ENCODE measurements at regions not wholly inside any gene's neighbourhood (a gene's known extent, or its start where the extent isn't known, plus 50 kb on each side); places are given as distances from the start of the nearest gene placed in this dataset.
"Not testable (repeated sequence)": the region's sequence is repeated elsewhere in the genome, so short reads cannot be mapped to it uniquely, and the experiment has no call there.

DNA sequence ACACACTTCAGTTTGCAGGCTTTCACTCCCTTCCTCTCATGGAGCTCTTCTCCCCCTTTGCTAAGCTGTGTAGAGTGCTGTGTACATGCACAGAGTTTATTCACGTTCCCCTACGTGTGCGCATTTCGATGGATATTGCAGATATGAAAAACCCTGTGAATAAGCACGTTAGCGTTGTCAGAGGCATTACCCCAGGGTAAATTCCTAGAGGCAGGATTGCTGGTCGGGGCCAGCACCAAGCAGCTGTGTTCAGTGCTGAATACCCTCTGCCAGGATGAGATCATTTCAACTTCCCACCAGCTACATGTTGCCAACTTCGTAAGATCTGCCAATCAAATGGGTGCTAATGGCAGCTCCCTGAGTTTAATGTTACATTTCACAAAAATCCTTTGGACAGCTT, 172.3 kb upstream of the PPP1R26 start:
- no peak for DNase-seq (ENCODE audit: low read depth)
- in situ Hi-C loops (cut with HindIII; ENCODE audit: low pct_unique_long_range_greater_than_20kb, low sequenced_read_pairs): no loop called here

DNA sequence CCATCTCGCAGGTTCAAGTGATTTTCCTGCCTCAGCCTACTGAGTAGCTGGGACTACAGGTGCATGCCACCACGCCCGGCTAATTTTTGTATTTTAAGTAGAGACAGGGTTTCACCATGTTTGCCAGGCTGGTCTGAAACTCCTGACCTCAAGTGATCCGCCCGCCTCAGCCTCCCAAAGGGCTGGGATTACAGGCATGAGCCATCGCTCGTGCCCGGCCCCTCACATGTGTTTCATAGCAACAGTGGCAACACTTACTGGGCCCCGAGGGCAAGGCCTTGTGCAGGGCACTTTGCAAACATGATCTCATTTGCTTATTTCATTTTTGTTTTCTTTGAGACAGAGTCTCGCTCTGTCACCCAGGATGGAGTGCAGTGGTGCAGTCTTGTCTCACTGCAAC, 171.7 kb upstream of the PPP1R26 start:
- in situ Hi-C loops (cut with HindIII; ENCODE audit: low pct_unique_long_range_greater_than_20kb, low sequenced_read_pairs); DNase-seq (ENCODE audit: low read depth): not testable (repeated sequence)

DNA sequence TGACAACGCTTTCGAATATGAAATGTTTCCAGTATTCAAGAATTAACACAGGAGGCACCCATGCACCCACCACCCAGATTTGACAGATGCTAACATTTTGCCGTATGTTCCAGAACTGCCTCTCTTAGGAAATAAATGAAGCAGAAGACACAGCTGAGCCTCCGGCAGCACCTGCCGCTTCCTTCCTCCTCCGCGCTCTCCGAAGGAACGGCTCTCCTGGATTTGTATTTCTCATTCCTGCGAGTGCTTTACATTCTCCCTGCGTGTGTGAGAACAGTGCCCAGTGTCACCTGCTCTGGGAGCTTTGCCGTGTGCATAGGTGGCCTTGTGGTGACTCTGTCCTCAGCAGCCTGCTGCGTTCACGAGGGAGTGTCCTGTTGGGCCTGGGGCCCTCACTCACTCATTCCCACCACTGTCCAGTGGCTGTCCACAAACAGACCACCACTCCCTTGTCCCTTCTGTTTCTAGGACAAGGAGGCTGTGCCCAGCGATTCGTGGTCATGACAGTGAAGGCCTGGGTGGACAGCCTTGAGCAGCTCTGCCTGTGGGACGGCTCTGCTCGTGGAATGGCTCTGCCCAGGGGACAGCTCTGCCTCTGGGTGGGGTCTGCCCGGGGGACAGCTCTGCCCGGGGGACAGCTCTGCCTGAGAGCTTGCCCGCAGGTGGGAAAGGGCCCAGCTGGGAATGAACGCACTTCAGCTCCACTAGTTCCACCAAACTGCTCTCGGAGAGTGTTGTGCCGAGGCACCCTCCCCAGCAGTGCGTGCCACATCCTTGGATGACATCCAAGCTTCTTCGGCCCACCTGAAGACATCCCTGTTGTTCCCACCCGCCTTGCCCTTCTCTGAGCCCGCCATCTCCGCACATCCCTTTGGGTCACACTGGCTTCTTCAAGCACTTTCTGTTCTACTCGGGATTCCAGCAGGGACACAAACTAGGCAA, 170.5 kb upstream of the PPP1R26 start:
- no peak for DNase-seq (ENCODE audit: low read depth)
- in situ Hi-C loops (cut with HindIII; ENCODE audit: low pct_unique_long_range_greater_than_20kb, low sequenced_read_pairs): no loop called here

DNA sequence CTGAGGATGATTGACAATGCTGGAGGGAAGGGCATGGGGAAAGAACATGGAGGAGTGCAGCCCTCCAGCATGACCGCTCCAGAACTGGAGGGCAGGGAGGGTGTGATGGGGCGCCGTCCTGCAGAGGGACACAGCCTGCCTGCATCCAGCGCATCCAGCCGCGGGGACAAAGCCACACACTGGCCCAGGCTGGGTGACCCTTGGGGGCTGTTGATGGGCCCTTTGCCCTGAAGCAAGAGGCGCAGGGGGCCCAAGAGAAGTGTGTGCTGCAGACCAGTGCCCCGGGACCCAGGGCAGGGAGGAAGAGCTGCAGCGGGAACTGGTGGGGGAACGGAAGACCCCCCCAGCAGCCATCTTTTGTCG, 169.8 kb upstream of the PPP1R26 start:
- no peak for DNase-seq (ENCODE audit: low read depth)
- in situ Hi-C loops (cut with HindIII; ENCODE audit: low pct_unique_long_range_greater_than_20kb, low sequenced_read_pairs): no loop called here

DNA sequence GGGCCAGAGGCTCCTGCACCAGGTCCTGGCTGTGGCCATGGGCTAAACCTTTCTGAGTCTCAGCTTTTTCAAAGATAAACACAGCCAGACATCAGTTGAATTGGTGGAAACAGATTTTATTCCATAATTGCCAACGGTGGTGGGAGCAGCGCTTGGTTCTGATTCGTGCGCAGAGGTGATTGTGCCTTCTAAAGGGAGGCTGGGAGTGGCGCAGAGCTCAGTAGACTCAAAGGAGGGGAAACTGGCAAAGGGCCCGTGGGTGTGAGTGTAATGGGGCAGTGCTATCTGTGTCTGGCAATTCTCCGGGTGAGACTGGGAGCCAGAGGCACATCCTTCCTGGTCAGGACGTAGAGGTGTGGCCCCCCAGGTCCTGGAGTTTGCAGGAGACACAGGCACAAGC, 169.4 kb upstream of the PPP1R26 start:
- DNase-seq (ENCODE audit: low read depth): no peak
- in situ Hi-C loops (cut with HindIII; ENCODE audit: low pct_unique_long_range_greater_than_20kb, low sequenced_read_pairs): no loop called here

DNA sequence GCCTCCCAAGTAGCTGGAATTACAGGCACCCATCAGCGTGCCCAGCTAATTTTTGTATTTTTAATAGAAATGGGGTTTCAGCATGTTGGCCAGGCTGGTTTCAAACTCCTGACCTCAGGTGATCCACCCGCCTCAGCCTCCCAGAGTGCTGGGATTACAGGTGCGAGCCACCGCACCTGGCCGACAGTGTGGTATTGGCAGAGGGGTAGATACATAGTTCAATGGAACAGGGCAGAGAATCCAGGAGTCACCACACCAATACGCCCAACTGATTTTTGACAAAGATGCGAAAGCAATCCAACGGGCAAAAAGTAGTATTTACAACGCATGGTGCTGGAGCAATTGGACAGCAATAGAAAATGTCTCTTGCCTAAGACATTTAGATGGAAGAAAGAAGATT, 164.0 kb upstream of the PPP1R26 start:
- in situ Hi-C loops (cut with HindIII; ENCODE audit: low pct_unique_long_range_greater_than_20kb, low sequenced_read_pairs): no loop called here

DNA sequence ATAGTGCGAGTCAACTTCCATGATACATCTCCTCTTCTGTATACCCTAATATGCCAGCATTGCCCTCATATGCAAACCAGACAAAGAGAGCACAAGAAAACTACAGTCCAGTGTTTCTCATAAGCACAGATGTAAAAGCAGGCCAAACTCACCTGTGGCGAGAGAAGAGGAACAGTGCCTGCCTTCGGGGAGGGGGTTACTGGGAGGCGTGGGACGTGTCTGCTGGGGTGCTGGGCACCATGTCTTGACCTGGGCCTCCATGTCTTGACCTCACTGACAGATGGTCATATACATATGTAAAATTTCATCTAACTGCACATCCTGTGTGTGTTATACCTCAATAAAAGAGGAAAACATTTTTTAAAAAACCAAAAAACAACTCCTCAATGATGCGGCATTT, 159.3 kb upstream of the PPP1R26 start:
- in situ Hi-C loops (cut with HindIII; ENCODE audit: low pct_unique_long_range_greater_than_20kb, low sequenced_read_pairs): no loop called here
- no peak for DNase-seq (ENCODE audit: low read depth)

More for the DNA sequence above, 164.0 kb upstream of the PPP1R26 start:
- no peak for DNase-seq (ENCODE audit: low read depth)

DNA sequence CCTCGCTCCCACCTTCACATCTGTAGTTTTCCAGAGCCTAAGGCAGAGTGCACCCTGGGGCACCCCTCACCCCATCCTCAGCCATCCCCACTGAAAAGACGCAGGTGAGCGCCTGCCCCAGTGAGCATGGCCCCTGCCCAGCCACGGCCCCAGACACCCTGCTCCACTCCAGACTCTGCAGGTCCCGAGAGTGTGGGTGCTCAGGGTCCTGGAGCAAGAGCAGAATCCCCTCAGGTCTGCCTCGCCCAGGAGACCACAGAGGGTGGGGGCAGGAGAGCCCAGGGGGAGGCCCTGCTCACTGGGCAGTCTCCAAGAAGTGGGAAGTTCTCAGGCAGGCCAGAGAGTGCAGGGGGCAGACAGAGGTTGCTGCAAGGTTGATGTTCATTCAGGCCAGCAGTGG, 158.6 kb upstream of the PPP1R26 start:
- DNase-seq (ENCODE audit: low read depth): no peak
- in situ Hi-C loops (cut with HindIII; ENCODE audit: low pct_unique_long_range_greater_than_20kb, low sequenced_read_pairs): no loop called here

DNA sequence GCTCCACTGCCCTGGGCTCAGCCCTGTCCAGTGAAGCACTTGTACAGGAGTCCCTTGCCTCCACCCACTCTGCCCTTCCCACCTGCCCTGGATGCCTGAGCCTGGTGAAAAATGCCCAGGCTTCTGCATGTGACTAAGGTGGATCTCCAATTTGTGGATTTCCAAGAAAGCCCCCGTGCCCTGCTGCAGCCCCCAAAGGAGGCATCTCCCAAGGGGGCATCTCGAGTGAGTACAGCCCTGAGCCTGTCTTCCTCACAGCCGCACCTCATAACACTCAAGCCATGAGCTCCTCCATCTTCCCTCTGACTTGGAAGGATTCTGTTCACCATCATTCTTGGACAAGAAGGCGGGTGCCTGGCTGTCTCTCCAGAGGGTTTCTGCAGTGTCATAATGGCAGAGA, 158.0 kb upstream of the PPP1R26 start:
- in situ Hi-C loops (cut with HindIII; ENCODE audit: low pct_unique_long_range_greater_than_20kb, low sequenced_read_pairs): no loop called here
- no peak for DNase-seq (ENCODE audit: low read depth)

DNA sequence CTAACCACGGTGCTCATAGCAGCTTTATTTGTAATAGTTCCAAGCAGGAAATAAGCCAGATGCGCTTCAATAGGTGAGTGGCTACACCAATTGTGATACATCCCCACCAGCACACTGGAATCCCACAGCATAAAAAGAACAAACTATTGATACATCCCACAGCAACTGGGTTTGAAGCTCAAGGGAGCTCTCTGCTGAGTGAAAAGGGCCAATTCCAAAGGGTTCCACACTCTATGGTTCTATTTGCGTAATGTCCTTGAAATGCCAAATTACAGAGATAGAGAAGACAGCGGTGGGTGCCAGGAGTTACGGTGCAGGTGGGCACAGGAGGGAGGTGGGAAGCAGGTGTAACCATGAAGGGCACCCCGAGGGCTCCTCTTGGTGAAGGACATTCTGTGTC, 155.3 kb upstream of the PPP1R26 start:
- in situ Hi-C loops (cut with HindIII; ENCODE audit: low pct_unique_long_range_greater_than_20kb, low sequenced_read_pairs): no loop called here
- no peak for DNase-seq (ENCODE audit: low read depth)

DNA sequence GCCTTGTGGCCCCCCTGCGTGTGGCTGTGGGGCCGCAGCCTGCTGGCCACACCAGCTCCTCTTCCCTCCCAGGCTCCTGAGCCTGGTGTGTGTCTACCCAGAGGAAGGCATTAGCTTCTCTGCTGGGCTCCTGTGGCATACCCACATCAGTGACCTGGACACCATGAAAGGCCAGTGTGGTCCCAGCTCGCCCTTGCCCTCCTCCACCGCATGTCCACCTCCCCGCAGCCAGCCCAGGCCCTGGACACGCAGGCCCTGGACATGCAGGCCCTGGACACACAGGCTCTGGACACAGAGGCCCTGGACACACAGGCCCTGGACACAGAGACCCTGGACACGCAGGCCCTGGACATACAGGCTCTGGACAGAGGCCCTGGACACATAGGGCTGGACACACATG, 153.4 kb upstream of the PPP1R26 start:
- in situ Hi-C loops (cut with HindIII; ENCODE audit: low pct_unique_long_range_greater_than_20kb, low sequenced_read_pairs): no loop called here

DNA sequence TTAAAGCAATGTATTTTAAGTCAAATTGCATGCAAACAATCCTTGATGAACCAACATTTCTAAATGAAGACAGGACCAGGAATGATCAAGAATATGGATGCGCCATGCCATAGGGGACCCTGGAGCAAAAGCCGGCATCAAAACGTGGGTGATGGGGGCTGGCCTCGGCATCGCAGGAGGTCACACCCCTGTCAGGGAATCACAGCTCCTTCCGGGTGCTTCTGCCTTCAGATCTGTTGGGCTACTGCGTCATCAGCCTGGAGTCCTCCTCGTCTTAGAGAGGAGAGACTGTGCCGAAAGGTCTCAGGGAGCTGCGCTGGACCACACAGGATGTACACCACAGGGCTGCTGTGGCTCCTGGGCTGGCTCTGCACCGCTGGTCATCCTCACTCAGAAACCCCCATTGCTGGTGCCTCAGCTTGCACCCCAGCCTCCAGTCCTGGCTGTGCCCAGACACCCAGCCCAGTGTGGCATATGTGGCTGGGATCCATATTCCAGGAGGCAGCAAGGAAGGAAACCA, 152.9 kb upstream of the PPP1R26 start:
- in situ Hi-C loops (cut with HindIII; ENCODE audit: low pct_unique_long_range_greater_than_20kb, low sequenced_read_pairs): no loop called here

More for the DNA sequence above, 153.4 kb upstream of the PPP1R26 start:
- DNase-seq (ENCODE audit: low read depth): no peak

DNA sequence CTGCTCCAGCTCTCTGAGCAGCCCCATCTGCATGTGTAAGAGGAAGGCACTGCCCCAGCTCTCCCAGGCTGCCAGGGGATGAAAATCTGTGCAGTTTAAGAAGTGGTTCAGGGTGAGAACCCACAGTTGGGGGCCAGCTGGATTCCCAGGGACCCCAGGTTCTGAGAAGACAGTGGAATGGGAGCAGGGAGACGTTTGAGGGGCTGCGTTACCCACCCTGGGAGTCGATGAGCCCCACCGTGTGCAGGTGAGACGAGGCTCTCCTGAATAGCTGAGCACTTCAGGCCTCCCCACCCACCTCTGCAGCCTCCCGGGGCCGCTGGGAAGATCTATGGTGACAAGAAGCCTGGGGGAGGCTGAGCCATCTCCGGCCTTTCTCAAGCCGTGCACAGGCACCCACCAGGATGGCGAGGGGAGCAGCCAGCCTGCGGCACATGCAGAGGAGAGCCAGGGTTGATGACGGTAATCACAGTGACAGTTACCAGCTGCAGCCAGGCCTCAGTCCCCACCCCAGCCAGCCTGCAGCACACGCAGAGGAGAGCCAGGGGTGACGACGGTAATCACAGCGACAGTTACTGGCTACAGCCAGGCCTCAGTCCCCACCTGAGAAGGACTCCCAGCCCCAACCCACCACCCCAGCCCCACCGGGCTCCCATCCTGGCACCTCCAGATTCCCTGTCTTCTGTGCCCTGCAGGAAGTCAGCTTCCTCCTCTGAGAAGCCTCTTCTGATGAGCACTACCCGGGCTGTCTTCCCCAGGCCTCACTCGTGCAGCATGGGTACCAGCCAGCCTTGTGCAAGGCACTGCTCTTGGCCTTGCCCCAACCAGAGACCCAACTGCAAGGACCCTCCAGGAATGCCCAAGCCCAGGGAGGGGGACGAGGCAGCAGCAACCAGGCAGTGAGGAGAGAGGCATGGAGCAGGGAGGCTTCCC, 150.8 kb upstream of the PPP1R26 start:
- in situ Hi-C loops (cut with HindIII; ENCODE audit: low pct_unique_long_range_greater_than_20kb, low sequenced_read_pairs): no loop called here
- no peak for DNase-seq (ENCODE audit: low read depth)

More for the DNA sequence above, 152.9 kb upstream of the PPP1R26 start:
- DNase-seq (ENCODE audit: low read depth): no peak

DNA sequence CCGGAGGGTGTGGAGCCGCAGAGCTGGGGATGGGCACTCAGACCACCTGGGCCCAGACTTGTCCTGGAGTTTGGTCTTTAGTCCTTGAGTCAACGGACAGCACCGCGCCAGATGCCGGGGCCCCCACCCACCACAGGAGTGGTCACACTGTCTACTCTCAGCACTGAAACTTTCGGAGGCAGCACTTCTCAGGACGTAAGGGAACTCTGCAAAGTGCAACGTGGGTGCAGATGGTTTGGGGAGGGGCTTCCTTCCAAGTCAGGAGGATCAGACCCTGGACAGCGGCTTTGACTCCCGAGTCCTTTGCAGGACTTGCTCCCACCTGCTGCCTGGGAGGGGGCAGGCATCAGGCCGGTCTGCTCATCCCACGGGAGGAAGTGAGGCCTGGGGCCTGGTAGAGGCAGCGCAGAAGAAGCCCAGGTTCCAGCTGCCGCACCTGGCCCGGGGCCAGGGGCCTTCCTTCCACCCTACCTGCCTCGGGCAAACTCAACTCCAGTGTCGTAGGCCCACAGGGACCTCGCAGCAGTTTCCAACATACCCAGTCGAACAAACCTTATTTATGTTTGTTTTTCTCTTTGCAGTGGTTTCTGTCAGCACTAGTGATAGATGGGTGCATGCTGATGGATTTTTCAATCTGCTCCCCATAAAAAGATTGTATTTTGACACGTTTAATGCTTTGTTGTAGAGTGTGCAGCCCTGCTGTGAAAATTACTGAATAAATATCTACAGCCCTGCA, 149.8 kb upstream of the PPP1R26 start:
- no peak for DNase-seq (ENCODE audit: low read depth)
- in situ Hi-C loops (cut with HindIII; ENCODE audit: low pct_unique_long_range_greater_than_20kb, low sequenced_read_pairs): no loop called here

DNA sequence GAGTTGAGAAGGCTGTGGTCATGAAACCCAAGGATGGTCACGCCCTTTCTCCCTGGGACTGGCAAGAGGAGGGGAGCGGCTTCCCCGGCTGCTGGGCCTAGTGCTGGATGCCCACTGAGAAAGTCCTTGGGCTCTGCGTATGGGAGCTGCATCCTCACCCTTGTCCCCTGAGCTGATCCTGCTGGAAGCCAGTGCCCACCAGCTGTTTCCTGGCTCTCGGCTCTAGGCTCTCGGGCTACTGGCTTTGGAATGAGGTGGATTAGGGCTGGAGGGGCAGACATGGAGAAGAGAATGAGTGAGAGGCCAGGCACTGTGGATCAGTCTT, 149.3 kb upstream of the PPP1R26 start:
- DNase-seq (ENCODE audit: low read depth): no peak
- in situ Hi-C loops (cut with HindIII; ENCODE audit: low pct_unique_long_range_greater_than_20kb, low sequenced_read_pairs): no loop called here

DNA sequence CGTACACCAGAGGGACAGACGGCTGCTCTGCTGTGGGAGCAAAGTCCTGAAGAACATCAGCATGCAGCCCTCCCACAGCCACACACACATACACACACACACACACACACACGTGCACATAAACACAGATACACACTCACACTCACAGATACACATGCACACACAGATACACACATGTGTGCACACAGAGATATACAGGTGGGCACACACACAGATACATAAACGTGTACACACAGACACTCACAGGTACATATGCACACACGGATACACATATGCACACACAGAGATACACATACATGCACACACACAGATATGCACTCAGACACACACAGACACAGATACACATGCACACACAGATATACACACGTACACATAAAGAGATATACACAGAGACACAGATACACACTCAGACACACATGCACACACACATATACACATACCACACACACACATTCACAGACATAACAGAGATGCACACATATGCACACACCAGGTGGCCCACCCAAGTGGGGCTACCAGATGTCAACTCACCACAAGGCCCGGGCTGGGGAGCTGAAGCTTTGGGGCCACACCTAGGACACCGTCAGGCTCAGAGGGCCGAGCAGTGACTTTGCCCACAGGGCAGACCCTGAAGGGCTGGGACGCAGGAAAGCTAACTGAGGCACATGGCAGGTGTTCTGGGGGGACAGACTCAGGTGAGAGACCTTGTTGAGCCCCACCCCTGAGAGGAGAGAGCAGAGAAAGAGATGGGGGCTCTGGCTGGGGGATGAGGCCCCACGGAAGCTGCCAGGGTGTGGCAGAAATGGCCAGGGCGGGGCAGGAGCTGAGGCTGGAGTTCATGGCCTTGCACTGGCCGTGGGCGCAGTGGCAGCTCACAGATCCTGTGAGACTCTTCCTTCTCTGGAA, 148.6 kb upstream of the PPP1R26 start:
- no peak for DNase-seq (ENCODE audit: low read depth)
- in situ Hi-C loops (cut with HindIII; ENCODE audit: low pct_unique_long_range_greater_than_20kb, low sequenced_read_pairs): no loop called here

DNA sequence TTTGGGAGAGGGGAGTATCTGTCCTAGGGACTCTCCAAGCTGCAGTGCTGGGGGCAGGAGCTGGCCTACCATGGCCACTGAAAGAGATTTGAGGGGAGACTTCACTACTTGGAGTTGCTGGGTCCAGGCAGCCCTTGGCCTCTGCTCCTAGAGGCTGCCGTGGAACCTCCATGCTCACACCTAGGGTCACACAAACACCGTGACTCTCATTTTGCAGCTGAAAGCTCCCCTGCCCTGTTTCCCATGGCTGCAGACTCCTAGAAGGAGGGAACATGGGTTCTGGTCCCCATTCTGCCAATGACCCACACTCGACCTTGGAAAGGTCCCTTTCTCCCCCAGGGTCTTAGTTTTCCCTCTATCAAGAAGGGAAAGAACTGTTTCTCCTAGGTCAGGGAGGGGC, 147.1 kb upstream of the PPP1R26 start:
- in situ Hi-C loops (cut with HindIII; ENCODE audit: low pct_unique_long_range_greater_than_20kb, low sequenced_read_pairs): no loop called here
- no peak for DNase-seq (ENCODE audit: low read depth)

All from Caki2 (cell line).